Spleen (tissue), 11 donors: ENCODE measurements at regions not wholly inside any gene's neighbourhood (a gene's known extent, or its start where the extent isn't known, plus 50 kb on each side); places are given as distances from the start of the nearest gene placed in this dataset.

Source experiments
- DNase-seq: peaks from one replicate; pipeline ENCODE4 v3.0.0-alpha.2; 2020
- H3K27ac ChIP-seq, 8 donors: fragments of 200-600 bp; sonication (generic) in 7 of 8; 1 replicate in 4 of 8; 2 replicates in 4 of 8; pipeline versions ENCODE4 v1.5.0 to v1.8.0; 2016 to 2021; ENCODE audit warnings: inconsistent platforms in 4 of 8, mild to moderate bottlenecking in 4 of 8, moderate library complexity in 1 of 8
- H3K27me3 ChIP-seq, 7 donors: fragments of 200-600 bp; sonication (generic) in 6 of 7; replicated peaks in 1 of 7; 1 replicate in 4 of 7; 2 replicates in 3 of 7; pipeline versions ENCODE4 v1.5.0 to v1.8.0; 2016 to 2021; ENCODE audit warnings: inconsistent platforms in 3 of 7, mild to moderate bottlenecking in 1 of 7
- H3K36me3 ChIP-seq, 6 donors: fragments of 200-600 bp; sonication (generic) in 5 of 6; 1 replicate in 4 of 6; 2 replicates in 2 of 6; pipeline versions ENCODE4 v1.5.0 to v1.8.0; 2016 to 2021; ENCODE audit warnings: inconsistent platforms in 2 of 6
- H3K4me1 ChIP-seq, 6 donors: fragments of 200-600 bp; sonication (generic) in 5 of 6; 1 replicate in 3 of 6; 2 replicates in 3 of 6; pipeline versions ENCODE4 v1.5.0 to v1.8.0; 2016 to 2021; ENCODE audit warnings: inconsistent platforms in 3 of 6
- H3K4me3 ChIP-seq, 8 donors: fragments of 200-600 bp; sonication (generic) in 7 of 8; 1 replicate in 4 of 8; 2 replicates in 4 of 8; pipeline versions ENCODE4 v1.5.0 to v1.8.0; 2016 to 2021; ENCODE audit warnings: inconsistent platforms in 4 of 8, mild to moderate bottlenecking in 4 of 8, moderate library complexity in 2 of 8
- H3K9me3 ChIP-seq, 8 donors: fragments of 200-600 bp; sonication (generic) in 7 of 8; 1 replicate in 4 of 8; 2 replicates in 4 of 8; pipeline versions ENCODE4 v1.5.0 to v1.8.0; 2016 to 2021; ENCODE audit warnings: inconsistent platforms in 4 of 8
- CTCF ChIP-seq, 11 experiments: fragments of 200-600 bp in 7 of 11; fragments of 450-650 bp in 4 of 11; sonication (generic) in 4 of 11; IDR thresholded peaks in 8 of 11; conservative IDR thresholded peaks in 3 of 11; 1 replicate in 7 of 11; 2 replicates in 4 of 11; pipeline versions ENCODE4 v1.4.0 to v1.8.0; 2016 to 2021; ENCODE audit warnings: antibody characterized with exemption in 11 of 11, inconsistent platforms in 4 of 11, mild to moderate bottlenecking in 1 of 11
- POLR2A ChIP-seq, 3 donors: fragments of 450-650 bp; IDR thresholded peaks; one replicate each; pipeline ENCODE4 v1.5.1; 2017; ENCODE audit warnings: antibody characterized with exemption in 3 of 3, mild to moderate bottlenecking in 1 of 3
- POLR2AphosphoS5 ChIP-seq, 3 donors: sonication (generic); formaldehyde crosslinking; IDR thresholded peaks; one replicate each; pipeline ENCODE4 v1.5.1; 2017; ENCODE audit warnings: antibody characterized with exemption in 3 of 3
- WGBS, 5 donors: extraction: QIAGEN DNeasy Blood & Tissue Kit in 3 of 5; methylation state at CpG; one replicate each; pipeline versions ENCODE4 v1.1.5 to v1.1.7; 2013 to 2018; 5-methylcytosine and 5-hydroxymethylcytosine counted together
- intact Hi-C: fragments of 100-400 bp; cut with DNase I; formaldehyde crosslinking; loops from one replicate; pipeline ENCODE4 v1.15.0; 2023; ENCODE audit warnings: low total_unique reads
- donor health status: healthy with polysubstance abuse.
- donor health status: DM: no; HTN: no; CAD: no; lungs with moderate emphysema.
- donor health status: DM: no; HTN: no; CAD: no.
- donor health status: Bipolar disorder and iron deficiency.
- donor health status: healthy.
- donor health status: DM: no; HTN: no; CAD: no.
- donor health status: DM: yes; HTN: yes; CAD: no.

GRCh38 chr4:28385801-28386200 lies 1525.2 kb downstream of the STIM2 start:
- intact Hi-C loops: no loop called here
- H3K4me3 ChIP-seq: no peak overlapping the region
- H3K36me3 ChIP-seq: no peaks in the 10 kb centered on the region
- H3K9me3 ChIP-seq: peaks cover 0 to 16% (median 3%) of the 10 kb centered on the region in 8 donors
- DNase-seq: no peak
- H3K27me3 ChIP-seq: no peaks in the 10 kb centered on the region
- no peaks in the 10 kb centered on the region for H3K4me1 ChIP-seq
- H3K27ac ChIP-seq: no peak overlapping the region
- TF ChIP-seq POLR2A (IDR thresholded peaks at IDR 0.05): no peak
- no peak for TF ChIP-seq POLR2AphosphoS5 (IDR thresholded peaks at IDR 0.05)
- TF ChIP-seq CTCF (IDR thresholded peaks at IDR 0.05 in 8 of 11, conservative IDR thresholded peaks at IDR 0.05 in 3 of 11): no peak
- WGBS, 5 donors: 84 to 97% (median 91%) methylated on average over 2 of the region's 2 CpGs

- Histone ChIP-seq H3K9me3 (peaks cover 0 to 10% (median 0%) of the 10 kb centered on the region in 8 donors), H3K27ac (no peak overlapping the region), H3K4me1 (no peaks in the 10 kb centered on the region), H3K4me3 (no peak overlapping the region), H3K27me3 (no peaks in the 10 kb centered on the region), H3K36me3 (no peaks in the 10 kb centered on the region)
- no peak for DNase-seq
- TF ChIP-seq CTCF (IDR thresholded peaks at IDR 0.05 in 8 of 11, conservative IDR thresholded peaks at IDR 0.05 in 3 of 11) (no peak), POLR2A (IDR thresholded peaks at IDR 0.05) (no peak), POLR2AphosphoS5 (IDR thresholded peaks at IDR 0.05) (no peak)
- intact Hi-C loops: no loop called here
These were observed 1526.1 kb downstream of the STIM2 start for GRCh38 chr4:28386776-28387175.

GRCh38 chr4:28388471-28388870 lies 1527.8 kb downstream of the STIM2 start:
- no peaks in the 10 kb centered on the region for H3K27me3 ChIP-seq
- WGBS, 5 donors: 54 to 69% (median 61%) methylated on average over 2 of the region's 2 CpGs
- H3K27ac ChIP-seq: no peak overlapping the region
- no peaks in the 10 kb centered on the region for H3K4me1 ChIP-seq
- TF ChIP-seq POLR2AphosphoS5 (IDR thresholded peaks at IDR 0.05): no peak
- no peak for TF ChIP-seq POLR2A (IDR thresholded peaks at IDR 0.05)
- TF ChIP-seq CTCF (IDR thresholded peaks at IDR 0.05 in 8 of 11, conservative IDR thresholded peaks at IDR 0.05 in 3 of 11): no peak
- DNase-seq: no peak
- intact Hi-C loops: no loop called here
- H3K36me3 ChIP-seq: no peaks in the 10 kb centered on the region
- H3K9me3 ChIP-seq: peaks cover 0 to 6% (median 0%) of the 10 kb centered on the region in 8 donors
- no peak overlapping the region for H3K4me3 ChIP-seq

GRCh38 chr4:28391877-28392276 lies 1531.2 kb downstream of the STIM2 start:
- Histone ChIP-seq H3K27ac (no peak overlapping the region), H3K27me3 (no peaks in the 10 kb centered on the region), H3K4me3 (no peak overlapping the region), H3K36me3 (no peaks in the 10 kb centered on the region), H3K4me1 (no peaks in the 10 kb centered on the region), H3K9me3 (peaks cover 0 to 9% (median 0%) of the 10 kb centered on the region in 8 donors)
- TF ChIP-seq POLR2AphosphoS5 (IDR thresholded peaks at IDR 0.05): no peak
- TF ChIP-seq POLR2A (IDR thresholded peaks at IDR 0.05): no peak
- no peak for TF ChIP-seq CTCF (IDR thresholded peaks at IDR 0.05 in 8 of 11, conservative IDR thresholded peaks at IDR 0.05 in 3 of 11)
- intact Hi-C loops: no loop called here
- WGBS, 5 donors: 53 to 79% (median 71%) methylated on average over 4 of the region's 4 CpGs
- no peak for DNase-seq
